ENCODE measurements at regions not wholly inside any gene's neighbourhood (a gene's known extent, or its start where the extent isn't known, plus 50 kb on each side); places are given as distances from the start of the nearest gene placed in this dataset.

GRCh38 chr13:111394211-111394922, 73.9 kb downstream of the TEX29 start:
- no peak for DNase-seq (ENCODE audit: low spot score)

- DNase-seq (ENCODE audit: low spot score): no peak
Observed at GRCh38 chr13:111395511-111396393, 75.3 kb downstream of the TEX29 start.

DNA sequence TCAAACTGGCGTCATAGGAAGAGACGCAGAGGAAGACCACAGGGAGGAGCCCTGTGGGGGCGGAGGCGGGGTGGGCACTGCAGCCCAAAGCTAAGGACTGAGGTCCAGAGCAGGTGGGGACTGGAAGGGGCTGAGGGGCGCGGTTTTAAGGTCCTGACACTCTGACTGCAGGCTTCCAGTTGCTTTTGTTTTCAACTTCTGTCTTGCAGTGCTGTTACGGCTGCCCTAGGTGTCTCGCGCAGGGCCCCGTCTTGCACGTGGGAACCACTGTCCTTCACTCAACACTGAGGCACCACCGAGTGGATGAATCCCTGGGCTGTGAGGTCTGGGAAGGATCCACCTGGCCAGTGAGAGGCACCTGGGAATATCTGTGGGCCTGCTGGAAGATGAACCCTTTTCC, 76.0 kb downstream of the TEX29 start:
- DNase-seq (ENCODE audit: low spot score): no peak

DNA sequence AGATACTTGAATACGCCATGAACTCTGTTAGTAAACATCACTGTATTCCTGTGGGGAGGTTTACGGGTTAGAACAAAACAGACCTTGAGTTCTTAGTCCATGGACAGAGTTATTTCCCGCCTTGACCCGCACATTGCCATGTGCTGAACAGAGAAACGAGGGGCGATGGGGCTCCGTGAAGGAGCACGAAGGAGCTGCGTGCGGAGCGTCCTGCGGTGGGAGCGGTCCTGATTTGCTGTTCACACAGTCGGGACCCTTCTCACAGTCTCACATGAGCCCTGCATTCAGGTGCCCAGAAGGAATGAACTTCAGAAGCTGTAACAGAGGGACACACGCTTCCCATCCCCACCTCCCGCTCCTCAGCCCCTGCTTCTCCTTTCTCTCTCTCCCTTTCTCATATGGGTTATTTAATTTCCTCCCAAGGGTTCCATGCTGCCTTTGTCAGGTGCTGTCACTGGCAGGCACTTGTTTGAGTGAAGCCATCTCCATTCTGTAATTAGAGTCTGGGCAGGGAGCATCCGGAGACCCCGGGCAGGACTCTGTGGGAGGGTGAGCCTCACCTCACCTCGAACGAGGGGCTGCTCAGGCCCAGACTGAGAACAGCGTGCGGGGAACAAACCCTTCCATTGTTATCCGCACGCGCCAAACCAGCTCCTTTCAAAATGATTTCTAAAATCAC, 76.9 kb downstream of the TEX29 start:
- DNase-seq (ENCODE audit: low spot score): no peak

GRCh38 chr13:111398196-111398595, 77.8 kb downstream of the TEX29 start:
- DNase-seq (ENCODE audit: low spot score): no peak

GRCh38 chr13:111398715-111399299, 78.4 kb downstream of the TEX29 start:
- no peak for DNase-seq (ENCODE audit: low spot score)

DNA sequence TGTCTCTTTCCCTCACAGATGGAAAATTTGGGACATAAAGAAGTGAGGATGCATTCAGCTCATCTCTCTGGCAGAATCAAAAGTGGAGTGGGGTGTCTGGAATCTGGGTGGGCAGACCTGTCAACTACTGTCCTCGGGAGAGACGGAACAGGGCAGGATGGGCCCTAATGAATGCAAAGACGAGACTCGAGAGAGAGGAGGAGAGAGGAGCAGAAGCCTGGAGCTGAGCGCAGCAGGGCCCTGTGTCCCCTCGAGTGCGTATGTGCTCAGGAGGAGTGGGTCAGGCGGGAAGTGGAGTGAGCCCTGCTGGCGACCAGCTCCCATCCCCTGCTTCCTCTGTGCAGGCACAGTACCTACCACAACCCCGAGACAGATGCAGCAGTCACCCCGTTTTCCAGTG, 78.9 kb downstream of the TEX29 start:
- DNase-seq (ENCODE audit: low spot score): no peak

DNA sequence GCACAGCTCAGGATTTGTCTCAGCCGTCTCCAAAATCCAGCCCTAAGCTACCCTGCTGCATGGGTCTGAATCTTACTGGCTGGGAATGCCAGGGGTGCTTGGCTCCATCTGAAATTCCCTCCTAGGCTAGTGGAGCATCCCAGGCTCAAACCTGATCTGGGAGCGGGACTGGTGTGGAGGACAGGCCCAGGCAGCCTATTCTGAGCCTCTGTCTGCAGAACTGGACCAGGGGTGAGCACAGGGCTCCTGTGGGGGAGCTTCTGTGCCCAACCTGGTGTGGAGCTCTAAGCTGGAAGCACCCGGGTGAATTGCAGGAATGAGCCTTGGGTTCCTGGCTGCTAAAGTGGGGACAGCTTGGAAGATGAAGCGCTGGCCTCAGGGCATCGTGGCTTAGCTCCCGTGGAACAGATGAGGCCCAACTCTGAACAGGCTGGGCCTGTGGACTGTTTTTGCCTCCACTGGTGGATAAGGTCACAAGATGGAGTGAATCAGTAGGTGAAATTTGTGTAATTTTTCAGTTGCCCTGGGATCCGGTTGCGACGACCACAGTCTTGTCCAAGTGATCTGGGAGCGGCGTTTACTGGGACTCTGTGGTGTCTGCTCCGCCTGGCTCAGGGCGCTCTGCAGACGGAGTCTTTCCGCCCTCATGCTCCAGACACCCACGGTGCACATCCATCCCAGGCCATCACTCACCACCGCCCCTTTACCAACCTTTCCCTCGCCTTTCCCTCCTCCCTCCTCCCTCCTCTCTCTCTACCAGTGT, 79.5 kb downstream of the TEX29 start:
- DNase-seq (ENCODE audit: low spot score): no peak

GRCh38 chr13:111401151-111401550, 80.7 kb downstream of the TEX29 start:
- DNase-seq (ENCODE audit: low spot score): no peak

- no peak for DNase-seq (ENCODE audit: low spot score)
Observed at GRCh38 chr13:111401755-111402154, 81.3 kb downstream of the TEX29 start.

DNA sequence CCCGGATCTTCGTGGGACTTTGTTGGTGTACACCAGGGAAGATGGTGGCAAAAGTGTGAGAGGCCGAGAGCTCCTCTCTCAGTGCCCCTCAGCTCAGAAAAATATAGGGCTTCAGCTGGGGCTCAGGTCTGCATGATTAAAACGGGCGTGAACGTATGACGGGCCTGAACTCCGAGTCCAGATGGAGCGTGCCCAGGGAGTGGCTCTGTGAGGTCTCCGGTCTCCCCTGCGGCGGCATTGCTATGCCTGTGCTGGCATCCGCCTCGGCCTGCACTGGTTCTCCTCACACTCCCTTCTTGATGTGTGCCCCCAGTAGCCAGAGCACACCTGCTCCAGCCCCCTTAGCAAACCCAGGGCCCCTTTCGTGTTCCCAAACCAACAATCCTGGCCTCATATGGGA, 82.0 kb downstream of the TEX29 start:
- no peak for DNase-seq (ENCODE audit: low spot score)

DNA sequence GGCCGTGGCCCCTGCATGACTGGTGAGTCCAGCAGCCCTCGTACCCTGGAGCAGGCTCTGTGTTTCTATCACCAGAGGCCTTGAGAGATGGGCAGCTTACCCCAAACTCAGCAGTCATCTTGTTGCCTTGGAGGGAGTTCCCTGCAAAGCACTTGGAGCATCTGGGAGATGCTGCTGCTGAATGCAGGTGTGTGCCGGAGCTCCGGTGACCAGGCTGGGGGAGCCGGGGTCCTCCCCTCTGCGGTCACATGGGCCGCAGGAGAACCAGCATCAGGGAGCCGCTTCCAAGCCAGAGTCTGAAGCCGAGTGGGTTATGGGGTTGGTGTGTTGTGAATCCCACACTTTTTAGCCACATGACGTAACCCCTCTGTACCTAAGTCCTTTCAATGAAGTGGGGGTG, 82.8 kb downstream of the TEX29 start:
- no peak for DNase-seq (ENCODE audit: low spot score)

- no peak for DNase-seq (ENCODE audit: low spot score)
Observed at GRCh38 chr13:111404746-111405145, 84.3 kb downstream of the TEX29 start.

DNA sequence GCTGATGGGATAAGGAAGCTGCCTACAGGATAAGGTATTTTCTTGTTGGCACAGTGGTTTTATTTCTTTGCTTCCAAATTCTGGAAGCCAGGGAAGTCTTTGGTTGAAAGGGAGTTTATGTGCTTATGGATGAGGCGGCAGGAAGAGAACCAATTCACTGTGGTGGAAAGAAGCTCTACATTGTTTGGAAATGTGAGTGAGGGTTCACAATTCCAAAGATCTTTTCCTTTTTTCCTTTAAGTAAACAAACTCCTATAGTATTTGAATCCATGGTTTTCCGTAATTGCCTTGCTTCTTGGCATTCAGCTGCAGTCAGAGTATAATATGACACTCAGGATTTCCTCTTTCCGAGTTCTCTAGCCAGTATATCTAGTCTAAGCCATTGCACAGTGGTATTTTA, 86.2 kb downstream of the TEX29 start:
- DNase-seq (ENCODE audit: low spot score): no peak

GRCh38 chr13:111407381-111408131, 87.1 kb downstream of the TEX29 start:
- no peak for DNase-seq (ENCODE audit: low spot score)

DNA sequence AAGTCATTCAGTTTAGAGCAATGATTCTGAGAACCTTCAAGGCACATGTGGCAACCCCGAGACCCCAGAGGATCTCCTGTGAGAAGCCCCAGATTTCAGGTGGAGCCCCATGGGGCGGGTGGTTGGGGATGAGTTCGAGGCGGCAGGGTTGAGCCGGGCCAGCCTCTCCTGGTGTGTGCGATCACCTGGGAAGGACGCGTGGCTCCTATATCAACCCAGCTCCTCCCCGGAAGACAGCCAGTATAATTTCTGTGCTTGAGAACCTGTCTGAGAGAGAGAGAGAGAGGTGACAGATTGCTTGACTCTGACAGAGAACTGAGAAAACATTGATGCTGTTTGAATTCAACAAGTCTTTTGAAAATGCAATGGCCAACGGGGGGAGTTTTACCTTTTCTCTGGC, 89.0 kb downstream of the TEX29 start:
- DNase-seq (ENCODE audit: low spot score): no peak

DNA sequence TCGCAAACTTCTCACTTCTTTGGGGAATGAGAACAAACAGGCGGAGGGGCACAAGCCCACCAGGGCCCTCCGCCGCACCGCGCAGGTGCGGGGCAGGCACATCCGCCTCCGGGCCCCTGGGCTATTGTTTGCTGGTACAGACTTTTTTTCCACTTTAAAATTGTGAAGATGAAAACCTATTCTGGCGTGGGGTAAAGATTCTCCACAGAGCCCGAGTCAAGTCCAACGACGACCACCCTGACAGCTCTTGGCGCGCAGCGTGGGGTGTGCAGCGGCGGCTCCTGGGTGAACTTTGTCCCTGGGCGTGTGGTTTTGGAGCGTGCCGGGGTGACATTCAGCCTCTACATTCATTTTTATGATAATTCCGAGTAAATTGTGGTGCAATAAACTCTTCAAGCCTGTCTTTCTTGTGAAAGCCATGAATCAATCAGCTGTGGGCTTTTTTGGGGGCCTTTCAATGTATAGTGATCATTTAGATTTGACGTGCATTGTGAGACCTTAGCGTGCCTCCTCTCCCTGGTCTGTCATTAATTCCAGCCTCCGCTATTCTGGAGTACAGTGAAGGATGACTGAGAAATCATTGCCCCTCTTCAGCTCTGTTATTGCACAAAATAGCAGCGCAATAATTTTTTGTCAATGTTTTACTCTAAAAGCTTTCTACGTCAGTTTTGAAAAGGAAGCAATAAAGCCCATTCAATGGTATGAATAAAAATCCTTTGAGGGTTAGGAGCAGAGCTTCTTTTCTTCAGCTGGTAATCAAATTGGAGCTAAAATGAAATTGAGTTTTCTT, 90.0 kb downstream of the TEX29 start:
- no peak for DNase-seq (ENCODE audit: low spot score)

GRCh38 chr13:111411151-111411858, 90.9 kb downstream of the TEX29 start:
- no peak for DNase-seq (ENCODE audit: low spot score)

- DNase-seq (ENCODE audit: low spot score): no peak
Observed at GRCh38 chr13:111411919-111412650, 91.6 kb downstream of the TEX29 start.

Data from A172 (cell line).